AG09309 (cell line): ENCODE measurements at regions not wholly inside any gene's neighbourhood (a gene's known extent, or its start where the extent isn't known, plus 50 kb on each side); places are given as distances from the start of the nearest gene placed in this dataset.

Experiments used
- DNase-seq: peaks from one replicate; pipeline ENCODE4 v3.0.0-alpha.2; 2010; ENCODE audit warnings: low read depth
- H3K4me3 ChIP-seq: 2 replicates; pipeline ENCODE4 v1.5.1; 2011; ENCODE audit warnings: mild to moderate bottlenecking, low read depth, low read length, moderate library complexity; ENCODE audit not compliant: control insufficient read depth
- CTCF ChIP-seq: IDR thresholded peaks from 2 replicates; pipeline ENCODE4 v1.5.1; 2011; ENCODE audit warnings: mild to moderate bottlenecking, low read depth, low read length, inconsistent platforms; ENCODE audit not compliant: insufficient read depth, control insufficient read depth; ENCODE audit errors: missing control alignments

DNA sequence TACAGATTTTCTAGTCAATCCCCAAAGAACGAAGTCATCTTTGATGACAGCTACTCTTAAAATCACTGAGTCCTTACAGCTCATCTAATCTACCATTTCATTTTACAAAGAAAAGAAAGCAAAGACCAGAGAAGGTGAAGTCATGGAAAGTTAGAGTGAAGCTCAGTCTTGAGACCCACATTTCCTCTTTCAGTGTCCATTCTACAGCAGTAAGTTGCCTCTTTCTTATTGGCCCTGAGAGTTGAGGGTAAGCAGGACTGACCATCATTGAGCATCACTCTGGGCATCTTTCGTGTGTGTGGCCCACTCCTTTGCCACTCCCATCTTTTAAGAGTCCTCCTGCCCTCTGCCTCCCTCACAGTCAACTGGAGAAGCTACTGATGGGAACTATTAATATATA lies 251.8 kb upstream of the NR4A3 start:
- no peak for DNase-seq
- no peak for TF ChIP-seq CTCF
- no peak overlapping the region for H3K4me3 ChIP-seq

DNA sequence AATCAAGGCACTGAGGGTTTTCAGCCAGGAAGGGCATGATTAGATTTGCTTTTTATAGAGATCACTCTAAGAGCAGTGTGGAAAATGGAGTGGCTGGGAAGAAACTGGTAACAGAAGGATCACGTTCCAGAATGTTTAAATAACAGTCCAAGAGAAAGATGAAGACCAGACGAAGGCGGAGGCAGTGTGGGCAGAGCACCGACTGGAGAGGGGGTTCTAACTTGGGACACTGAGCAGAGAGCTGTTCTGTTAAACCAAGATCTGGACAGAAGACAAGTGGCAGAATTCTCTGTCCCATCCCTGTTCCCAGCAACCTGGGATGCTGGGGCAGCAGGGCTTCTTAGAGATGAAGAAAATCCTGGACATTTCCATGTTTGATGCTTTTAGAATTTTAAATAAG lies 249.1 kb upstream of the NR4A3 start:
- no peak overlapping the region for H3K4me3 ChIP-seq
- no peak for DNase-seq
- no peak for TF ChIP-seq CTCF

GRCh38 chr9:99573085-99573484 lies 248.6 kb upstream of the NR4A3 start:
- H3K4me3 ChIP-seq, result no peak overlapping the region
- DNase-seq, result no peak
- no peak for TF ChIP-seq CTCF

DNA sequence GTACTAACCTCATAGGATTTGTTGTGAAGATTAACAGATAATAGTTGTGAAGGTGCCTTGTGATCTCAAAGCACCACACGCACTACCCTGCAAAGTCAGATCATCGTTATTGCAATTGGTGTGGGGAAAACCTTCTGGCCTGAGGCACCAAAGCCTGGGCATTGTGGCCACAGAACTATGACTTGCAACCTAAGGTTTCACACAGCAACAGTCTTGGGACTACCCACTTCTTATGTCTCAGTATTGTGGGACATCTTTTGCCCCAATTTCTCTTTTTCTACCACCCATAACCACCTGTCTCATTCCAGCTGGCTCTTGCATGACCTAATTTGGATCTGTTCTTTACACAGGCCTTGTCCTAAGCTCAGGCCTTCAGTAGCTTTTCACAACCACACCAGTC lies 247.8 kb upstream of the NR4A3 start:
- no peak for TF ChIP-seq CTCF
- H3K4me3 ChIP-seq, result no peak overlapping the region
- no peak for DNase-seq

GRCh38 chr9:99576002-99576401 lies 245.7 kb upstream of the NR4A3 start:
- no peak overlapping the region for H3K4me3 ChIP-seq
- DNase-seq, result no peak
- peak; percentile 15 for TF ChIP-seq CTCF

- no peak for TF ChIP-seq CTCF
- no peak for DNase-seq
- H3K4me3 ChIP-seq, result no peak overlapping the region
These were observed 244.8 kb upstream of the NR4A3 start for GRCh38 chr9:99576876-99577275.

- H3K4me3 ChIP-seq, result no peak overlapping the region
- DNase-seq, result no peak
- TF ChIP-seq CTCF, result no peak
These were observed 244.3 kb upstream of the NR4A3 start for GRCh38 chr9:99577351-99577750.
